A549 (cell line): ENCODE measurements at regions not wholly inside any gene's neighbourhood (a gene's known extent, or its start where the extent isn't known, plus 50 kb on each side); places are given as distances from the start of the nearest gene placed in this dataset.

ENCODE experiments used
- ATAC-seq, 2 experiments: fragments of 200-7000 bp in 1 of 2; fragments of >200 bp in 1 of 2; cut with Nextera tagmentation in 1 of 2; cut with Tn5 transposase in 1 of 2; 3 replicates each; pipeline versions ENCODE4 v1.8.0 to v1.9.1; 2018 to 2020; ENCODE audit warnings: mild to moderate bottlenecking in 1 of 2, moderate library complexity in 1 of 2
- CTCF ChIA-PET: fragments of 300-600 bp; sonication (Branson Sonifier 250); formaldehyde crosslinking; extraction: SDS; loops from one replicate; lab custom pipeline; 2021; ENCODE audit warnings: antibody characterized with exemption, inconsistent platforms; lab: Yijun Ruan, JAX
- POLR2A ChIA-PET: fragments of 350-600 bp; formaldehyde crosslinking; extraction: SDS; loops from one replicate; lab custom pipeline; 2021; ENCODE audit warnings: antibody characterized with exemption, inconsistent platforms; lab: Yijun Ruan, JAX
- DNase-seq, 2 experiments: peaks; one replicate each; pipeline versions ENCODE4 v3.0.0 to v3.0.0-alpha.2; 2011 to 2016; ENCODE audit warnings: low read depth in 1 of 2, low spot score in 1 of 2
- FAIRE-seq: peaks from 2 replicates; lab custom pipeline; 2011; peaks lifted over from hg19 to GRCh38; lab: Jason Lieb, UNC
- H3K27ac ChIP-seq, 2 experiments: fragments of >200 bp; sonication (Bioruptor Twin); formaldehyde crosslinking; 3 replicates each; pipeline ENCODE4 v1.5.1; 2016 to 2017
- H3K4me1 ChIP-seq: fragments of >200 bp; sonication (Bioruptor Twin); formaldehyde crosslinking; 3 replicates; pipeline ENCODE4 v1.6.1; 2016
- H3K4me2 ChIP-seq: fragments of >200 bp; sonication (Bioruptor Twin); formaldehyde crosslinking; 3 replicates; pipeline ENCODE4 v1.6.1; 2016
- H3K4me3 ChIP-seq: fragments of >200 bp; sonication (Bioruptor Twin); formaldehyde crosslinking; 3 replicates; pipeline ENCODE4 v1.5.1; 2016
- H3K9me3 ChIP-seq: fragments of >200 bp; sonication (Bioruptor Twin); formaldehyde crosslinking; 3 replicates; pipeline ENCODE4 v1.6.1; 2016
- CBX2 ChIP-seq: fragments of 200-600 bp; sonication (generic); IDR thresholded peaks from 2 replicates; pipeline ENCODE4 v1.6.1; 2016; ENCODE audit warnings: low read depth, mild to moderate bottlenecking, borderline replicate concordance
- CBX8 ChIP-seq: fragments of 200-600 bp; sonication (generic); IDR thresholded peaks from 2 replicates; pipeline ENCODE4 v1.6.1; 2016
- CEBPB ChIP-seq, 2 experiments: fragments of >200 bp in 1 of 2; sonication (Bioruptor Twin) in 1 of 2; formaldehyde crosslinking in 1 of 2; IDR thresholded peaks; 2 replicates each; pipeline ENCODE4 v1.6.1; 2012 to 2016
- CHD2 ChIP-seq: fragments of 150-350 bp; IDR thresholded peaks from 2 replicates; pipeline ENCODE4 v1.6.1; 2014; ENCODE audit warnings: low read length; ENCODE audit not compliant: partially characterized antibody
- EHF ChIP-seq: fragments of 250-450 bp; sonication (Bioruptor Pico); IDR thresholded peaks from 2 replicates; pipeline ENCODE4 v1.5.0; 2020; ENCODE audit warnings: mild to moderate bottlenecking
- FOSL2 ChIP-seq, 2 experiments: fragments of 450-650 bp in 1 of 2; fragments of >200 bp in 1 of 2; sonication (Bioruptor Twin) in 1 of 2; formaldehyde crosslinking; IDR thresholded peaks; 2 replicates each; pipeline versions ENCODE4 v1.5.0 to v1.6.1; 2016 to 2020; ENCODE audit warnings: mild to moderate bottlenecking in 1 of 2, moderate library complexity in 1 of 2
- HDAC2 ChIP-seq: fragments of 200-600 bp; sonication (generic); IDR thresholded peaks from 2 replicates; pipeline ENCODE4 v1.6.1; 2016
- HOXB5 ChIP-seq: fragments of 250-450 bp; sonication (Bioruptor Pico); IDR thresholded peaks from 2 replicates; pipeline ENCODE4 v1.5.0; 2020; ENCODE audit warnings: mild to moderate bottlenecking, moderate library complexity
- KDM5A ChIP-seq: fragments of 200-600 bp; sonication (generic); IDR thresholded peaks from 2 replicates; pipeline ENCODE4 v1.6.1; 2016; ENCODE audit warnings: antibody characterized with exemption, mild to moderate bottlenecking
- MYC ChIP-seq: IDR thresholded peaks from 2 replicates; pipeline ENCODE4 v1.6.1; 2012; ENCODE audit warnings: mild to moderate bottlenecking, inconsistent platforms, low read length, improper control_type of control experiment, borderline replicate concordance
- NR3C1 ChIP-seq: fragments of >200 bp; sonication (Bioruptor Twin); formaldehyde crosslinking; IDR thresholded peaks from 3 replicates; pipeline ENCODE4 v1.6.1; 2017
- POLR2A ChIP-seq: IDR thresholded peaks from 2 replicates; pipeline ENCODE4 v1.6.1; 2012; ENCODE audit warnings: mild to moderate bottlenecking, low read length
- RARB ChIP-seq: fragments of 250-450 bp; sonication (Bioruptor Pico); IDR thresholded peaks from 2 replicates; pipeline ENCODE4 v1.8.0; 2021; ENCODE audit warnings: mild to moderate bottlenecking, moderate library complexity
- SREBF2 ChIP-seq: fragments of 450-650 bp; IDR thresholded peaks from 2 replicates; pipeline ENCODE4 v1.6.1; 2014; ENCODE audit warnings: mild to moderate bottlenecking, moderate library complexity
- ZSCAN20 ChIP-seq: fragments of 250-450 bp; sonication (Bioruptor Pico); IDR thresholded peaks from 2 replicates; pipeline ENCODE4 v1.8.0; 2022; ENCODE audit warnings: mild to moderate bottlenecking, moderate library complexity
- WGBS: methylation state at CpG from one replicate; pipeline ENCODE4 v1.1.6; 2017; ENCODE audit errors: missing lambda C conversion rate; 5-methylcytosine and 5-hydroxymethylcytosine counted together
- TF ChIP-seq, protein P1 (sequence below): fragments of >200 bp; sonication (Bioruptor Twin); formaldehyde crosslinking; IDR thresholded peaks from 3 replicates; pipeline ENCODE4 v1.5.1; 2016
- TF ChIP-seq, protein P2 (sequence below): fragments of >200 bp; sonication (Bioruptor Twin); formaldehyde crosslinking; IDR thresholded peaks from 3 replicates; pipeline ENCODE4 v1.6.1; 2016
- TF ChIP-seq, protein P3 (sequence below): fragments of >200 bp; sonication (Bioruptor Twin); formaldehyde crosslinking; IDR thresholded peaks from 2 replicates; pipeline ENCODE4 v1.6.1; 2016

DNA sequence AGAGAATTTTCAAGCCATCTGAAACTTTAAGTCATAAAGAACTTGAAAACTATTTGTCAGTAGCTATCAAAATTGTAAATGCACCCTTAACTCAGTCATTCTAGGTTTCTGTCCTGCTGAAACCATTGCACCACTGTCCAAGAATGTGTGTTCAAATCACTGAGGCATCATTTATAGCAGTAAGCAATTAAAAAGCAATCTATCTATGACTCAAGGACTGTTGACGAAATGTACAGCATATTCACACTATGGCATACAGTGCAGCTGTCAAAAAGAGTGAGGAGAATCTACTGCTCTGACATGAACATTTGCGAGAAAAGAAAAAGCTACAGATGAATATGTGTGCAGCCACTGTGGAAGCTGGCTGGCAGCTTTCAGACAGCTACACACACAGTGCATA lies 71.2 kb downstream of the ING1 start (continued):
- TF ChIP-seq, protein P1, sequence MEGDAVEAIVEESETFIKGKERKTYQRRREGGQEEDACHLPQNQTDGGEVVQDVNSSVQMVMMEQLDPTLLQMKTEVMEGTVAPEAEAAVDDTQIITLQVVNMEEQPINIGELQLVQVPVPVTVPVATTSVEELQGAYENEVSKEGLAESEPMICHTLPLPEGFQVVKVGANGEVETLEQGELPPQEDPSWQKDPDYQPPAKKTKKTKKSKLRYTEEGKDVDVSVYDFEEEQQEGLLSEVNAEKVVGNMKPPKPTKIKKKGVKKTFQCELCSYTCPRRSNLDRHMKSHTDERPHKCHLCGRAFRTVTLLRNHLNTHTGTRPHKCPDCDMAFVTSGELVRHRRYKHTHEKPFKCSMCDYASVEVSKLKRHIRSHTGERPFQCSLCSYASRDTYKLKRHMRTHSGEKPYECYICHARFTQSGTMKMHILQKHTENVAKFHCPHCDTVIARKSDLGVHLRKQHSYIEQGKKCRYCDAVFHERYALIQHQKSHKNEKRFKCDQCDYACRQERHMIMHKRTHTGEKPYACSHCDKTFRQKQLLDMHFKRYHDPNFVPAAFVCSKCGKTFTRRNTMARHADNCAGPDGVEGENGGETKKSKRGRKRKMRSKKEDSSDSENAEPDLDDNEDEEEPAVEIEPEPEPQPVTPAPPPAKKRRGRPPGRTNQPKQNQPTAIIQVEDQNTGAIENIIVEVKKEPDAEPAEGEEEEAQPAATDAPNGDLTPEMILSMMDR = no peak
- TF ChIP-seq CBX2 = no peak
- no peak for TF ChIP-seq EHF (CRISPR knock-in tag)

DNA sequence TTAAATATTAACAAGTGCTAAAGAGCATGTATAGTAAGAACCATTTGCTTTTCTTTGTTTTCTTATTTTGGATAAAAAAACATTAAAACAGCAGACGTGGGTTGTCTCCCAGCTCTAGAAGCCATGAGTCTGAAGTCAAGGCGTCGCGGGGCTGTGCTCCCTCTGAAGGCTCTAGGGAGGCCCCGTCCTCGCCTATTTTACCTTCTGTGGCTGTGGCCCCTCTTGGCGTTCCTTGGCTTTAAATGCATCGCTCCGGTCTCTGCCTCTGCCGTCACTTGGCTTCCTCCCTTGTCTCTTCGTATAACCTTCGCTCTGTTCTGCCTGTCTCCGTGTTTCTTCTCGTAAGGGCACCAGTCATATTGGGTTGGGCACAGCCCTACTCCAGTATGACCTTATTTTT lies 75.3 kb downstream of the ING1 start:
- H3K27ac ChIP-seq = no peak overlapping the region
- 74% methylated on average over 14 of the region's 14 CpGs for WGBS
- ATAC-seq = no peak
- no peak overlapping the region for H3K4me3 ChIP-seq
- no peak for DNase-seq
- no peaks in the 10 kb centered on the region for H3K4me1 ChIP-seq
- POLR2A ChIA-PET = no interaction called here
- CTCF ChIA-PET = no interaction called here
- H3K4me2 ChIP-seq = no peak overlapping the region
- no peak for FAIRE-seq
- H3K9me3 ChIP-seq = no peaks in the 10 kb centered on the region
- TF ChIP-seq EHF (CRISPR knock-in tag) (no peak), SREBF2 (no peak), MYC (no peak), CHD2 (no peak)
- TF ChIP-seq, protein P2, sequence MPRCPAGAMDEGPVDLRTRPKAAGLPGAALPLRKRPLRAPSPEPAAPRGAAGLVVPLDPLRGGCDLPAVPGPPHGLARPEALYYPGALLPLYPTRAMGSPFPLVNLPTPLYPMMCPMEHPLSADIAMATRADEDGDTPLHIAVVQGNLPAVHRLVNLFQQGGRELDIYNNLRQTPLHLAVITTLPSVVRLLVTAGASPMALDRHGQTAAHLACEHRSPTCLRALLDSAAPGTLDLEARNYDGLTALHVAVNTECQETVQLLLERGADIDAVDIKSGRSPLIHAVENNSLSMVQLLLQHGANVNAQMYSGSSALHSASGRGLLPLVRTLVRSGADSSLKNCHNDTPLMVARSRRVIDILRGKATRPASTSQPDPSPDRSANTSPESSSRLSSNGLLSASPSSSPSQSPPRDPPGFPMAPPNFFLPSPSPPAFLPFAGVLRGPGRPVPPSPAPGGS = no peak

DNA sequence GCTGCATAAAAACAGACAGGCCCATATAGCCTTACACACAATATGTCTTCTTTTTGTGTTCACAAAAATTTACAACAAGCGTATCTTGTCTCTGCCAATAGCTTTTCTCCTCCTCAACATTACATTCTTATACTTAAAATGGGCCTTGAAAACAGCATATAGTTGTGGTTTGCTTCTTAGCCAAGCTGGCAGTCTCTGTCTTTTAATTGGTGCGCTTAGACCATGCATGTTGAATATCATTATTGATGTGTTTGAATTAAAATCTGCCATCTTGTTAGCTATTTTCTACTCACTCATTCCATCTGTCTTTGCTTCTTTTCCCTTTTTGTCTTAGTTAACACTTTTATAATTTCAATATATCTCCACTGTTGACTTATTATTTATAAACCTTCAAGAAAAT lies 76.4 kb downstream of the ING1 start:
- Histone ChIP-seq H3K4me2 (no peak overlapping the region), H3K4me3 (no peak overlapping the region), H3K4me1 (no peaks in the 10 kb centered on the region), H3K9me3 (no peaks in the 10 kb centered on the region), H3K27ac (no peak overlapping the region)
- CTCF ChIA-PET = interaction anchor here (0.7 kb wide), 1 partner anchor 296 kb away, joined by 3 read pairs; no protein-coding TSS in a partner anchor
- DNase-seq (no peak), ATAC-seq (no peak), FAIRE-seq (no peak)
- 26% methylated on average over 2 of the region's 2 CpGs for WGBS
- POLR2A ChIA-PET = no interaction called here
- TF ChIP-seq, protein P3, sequence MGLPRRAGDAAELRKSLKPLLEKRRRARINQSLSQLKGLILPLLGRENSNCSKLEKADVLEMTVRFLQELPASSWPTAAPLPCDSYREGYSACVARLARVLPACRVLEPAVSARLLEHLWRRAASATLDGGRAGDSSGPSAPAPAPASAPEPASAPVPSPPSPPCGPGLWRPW = no peak
- TF ChIP-seq NR3C1 = no peak
- no peak for TF ChIP-seq CBX8
- TF ChIP-seq HOXB5 (CRISPR knock-in tag) = no peak
- TF ChIP-seq, protein P2 = no peak
- no peak for TF ChIP-seq CEBPB (IDR thresholded peaks at IDR 0.05)
- TF ChIP-seq, all 56 proteins: peak for 0

DNA sequence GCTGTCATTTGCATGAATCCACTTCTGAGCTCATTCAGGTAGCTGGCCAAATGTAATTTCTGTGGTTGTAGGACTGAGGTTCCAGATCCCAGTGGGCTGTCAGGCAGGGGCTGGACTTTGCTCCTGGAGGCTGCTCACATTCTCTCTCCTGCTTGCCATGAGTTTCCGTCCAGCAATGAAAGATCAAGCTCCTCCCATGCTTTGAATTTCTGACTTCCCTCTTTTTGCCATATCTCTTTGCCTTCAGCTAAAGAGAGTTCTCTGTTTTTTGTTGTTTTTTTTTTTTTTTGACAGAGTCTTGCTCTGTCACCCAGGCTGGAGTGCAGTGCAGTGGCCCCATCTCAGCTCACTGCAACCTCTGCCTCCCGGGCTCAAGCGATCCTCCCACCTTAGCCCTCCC lies 76.9 kb downstream of the ING1 start:
- H3K27ac ChIP-seq = no peak overlapping the region
- CTCF ChIA-PET = interaction anchor here (0.7 kb wide), 1 partner anchor 296 kb away, joined by 3 read pairs; no protein-coding TSS in a partner anchor
- no peak overlapping the region for H3K4me2 ChIP-seq
- POLR2A ChIA-PET = no interaction called here
- FAIRE-seq (no peak), ATAC-seq (no peak), DNase-seq (no peak)
- H3K4me3 ChIP-seq = no peak overlapping the region
- H3K4me1 ChIP-seq = no peaks in the 10 kb centered on the region
- TF ChIP-seq RARB (CRISPR knock-in tag) = no peak
- no peak for TF ChIP-seq POLR2A
- 80% methylated on average over 3 of the region's 3 CpGs for WGBS
- H3K9me3 ChIP-seq = no peaks in the 10 kb centered on the region

DNA sequence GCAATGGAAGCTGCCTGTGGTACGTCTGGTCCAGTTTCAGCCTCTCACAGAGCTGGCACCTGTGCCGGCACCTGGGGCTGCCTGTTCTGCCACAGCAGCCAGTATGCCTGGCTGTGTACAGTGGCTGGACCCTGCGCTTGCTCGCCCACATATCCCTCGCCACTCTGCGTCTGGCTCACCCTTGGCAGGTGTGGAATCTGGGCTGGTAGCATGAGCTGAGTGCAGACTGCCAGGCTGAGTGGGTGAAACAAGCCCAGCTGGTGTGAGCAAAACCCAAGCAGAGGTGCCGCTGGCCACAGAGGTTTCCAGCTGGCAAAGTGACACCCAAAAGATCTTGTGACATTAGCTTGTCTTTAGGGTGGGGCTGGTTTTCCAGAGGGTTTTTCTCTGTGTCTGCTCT lies 80.7 kb downstream of the ING1 start:
- H3K4me3 ChIP-seq = no peak overlapping the region
- ChIA-PET POLR2A (no interaction called here), CTCF (no interaction called here)
- ATAC-seq (no peak; a peak in 1 of 6 replicates), DNase-seq (no peak), FAIRE-seq (no peak)
- WGBS = 25% methylated on average over 4 of the region's 7 CpGs
- no peaks in the 10 kb centered on the region for H3K9me3 ChIP-seq
- no peaks in the 10 kb centered on the region for H3K4me1 ChIP-seq
- no peak overlapping the region for H3K4me2 ChIP-seq
- no peak overlapping the region for H3K27ac ChIP-seq
- TF ChIP-seq ZSCAN20 (no peak), EHF (CRISPR knock-in tag) (no peak), HOXB5 (CRISPR knock-in tag) (no peak), MYC (no peak), FOSL2 (IDR thresholded peaks at IDR 0.05) (no peak), FOSL2 (CRISPR knock-in tag; IDR thresholded peaks at IDR 0.05) (no peak), KDM5A (no peak), HDAC2 (no peak)
